ENCODE measurements at regions not wholly inside any gene's neighbourhood (a gene's known extent, or its start where the extent isn't known, plus 50 kb on each side); places are given as distances from the start of the nearest gene placed in this dataset.

DNA sequence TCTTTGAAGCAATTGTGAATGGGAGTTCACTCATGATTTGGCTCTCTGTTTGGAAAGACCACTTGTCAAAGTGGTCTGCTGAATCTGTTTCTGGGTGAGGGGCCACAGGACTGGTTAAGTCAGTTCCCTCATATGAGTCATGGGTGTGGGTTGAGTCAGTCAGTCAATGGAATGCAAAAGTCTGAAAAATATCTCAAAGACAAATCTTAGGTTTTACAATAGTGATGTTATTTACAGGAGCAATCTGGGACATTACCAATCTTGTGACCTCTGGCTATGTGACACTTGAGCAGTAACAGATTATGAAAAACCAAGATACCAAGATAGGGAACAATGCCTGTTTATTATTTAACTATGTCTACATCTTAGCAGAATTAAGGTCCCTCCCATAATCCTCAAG, 311.6 kb downstream of the AASDHPPT start:
- Histone ChIP-seq H4K5ac (ENCODE audit: insufficient read length, low read depth, low read length) (no peak overlapping the region), H4K20me1 (ENCODE audit: control insufficient read depth, insufficient read depth, insufficient read length) (no peaks in the 10 kb centered on the region), H2BK5ac (ENCODE audit: insufficient read length, low read length) (no peak overlapping the region), H3K79me2 (ENCODE audit: insufficient read depth, low read length) (no peaks in the 10 kb centered on the region), H2BK12ac (ENCODE audit: insufficient read length, low read depth, low read length) (no peak overlapping the region), H3K4me2 (ENCODE audit: insufficient read depth, insufficient read length, low read length) (no peak overlapping the region), H3K23ac (ENCODE audit: insufficient read length, low read depth, low read length) (no peak overlapping the region), H3K27me3 (ENCODE audit: insufficient read depth, low read length) (no peaks in the 10 kb centered on the region), H3K27ac (ENCODE audit: insufficient read length, low read depth, low read length) (no peak overlapping the region), H2BK15ac (ENCODE audit: low read depth, low read length) (no peak overlapping the region), H4K8ac (replicated peaks; ENCODE audit: insufficient read length, low read depth, low read length) (no peak overlapping the region), H3K4ac (ENCODE audit: low read depth, low read length) (no peak overlapping the region), H3K18ac (ENCODE audit: insufficient read length, low read depth, low read length) (no peak overlapping the region), H3K56ac (ENCODE audit: insufficient read length, low read depth, low read length) (no peak overlapping the region), H2BK20ac (ENCODE audit: low read depth, low read length, poor library complexity, severe bottlenecking) (no peak overlapping the region), H3K14ac (ENCODE audit: insufficient read depth, low read length) (no peak overlapping the region), H4K91ac (ENCODE audit: insufficient read length, low read depth, low read length) (no peak overlapping the region), H2AK5ac (ENCODE audit: insufficient read length, low read length) (no peak overlapping the region), H3K9me3 (ENCODE audit: control insufficient read depth, low read depth, low read length) (no peaks in the 10 kb centered on the region), H3K4me1 (ENCODE audit: insufficient read depth, low read length) (peaks cover 5% of the 10 kb centered on the region; the same call in 1 of the 2 replicates), H2AFZ (ENCODE audit: low read length) (no peak overlapping the region), H3T11ph (ENCODE audit: low read length) (no peak overlapping the region), H3K23me2 (ENCODE audit: insufficient read length, low read depth, low read length, poor library complexity, severe bottlenecking) (no peaks in the 10 kb centered on the region), H3K79me1 (ENCODE audit: insufficient read depth, low read depth, low read length, poor library complexity, severe bottlenecking) (no peaks in the 10 kb centered on the region), H2BK120ac (ENCODE audit: low read depth, low read length, poor library complexity, severe bottlenecking) (no peak overlapping the region), H3K9ac (ENCODE audit: extremely low read depth, insufficient read length, low read length) (no peak overlapping the region)
- H3K27me3 Mint-ChIP-seq (ENCODE audit: low read depth) = no peaks in the 10 kb centered on the region; the same call in 1 of the 2 replicates
- H3K4me1 Mint-ChIP-seq = peaks cover 29 to 38% of the 10 kb centered on the region in 2 experiments
- peaks cover 0 to 18% (median 10%) of the 10 kb centered on the region in 3 experiments; a peak in 5 of 7 replicates for H3K36me3 Mint-ChIP-seq (ENCODE audit: insufficient read depth in 1 of 3, low read depth in 3 of 3)
- no peak overlapping the region for H3K27ac Mint-ChIP-seq
- peaks cover 6 to 15% of the 10 kb centered on the region in 2 experiments for H3K9me3 Mint-ChIP-seq
- no peak for DNase-seq
- TF ChIP-seq, protein P1, sequence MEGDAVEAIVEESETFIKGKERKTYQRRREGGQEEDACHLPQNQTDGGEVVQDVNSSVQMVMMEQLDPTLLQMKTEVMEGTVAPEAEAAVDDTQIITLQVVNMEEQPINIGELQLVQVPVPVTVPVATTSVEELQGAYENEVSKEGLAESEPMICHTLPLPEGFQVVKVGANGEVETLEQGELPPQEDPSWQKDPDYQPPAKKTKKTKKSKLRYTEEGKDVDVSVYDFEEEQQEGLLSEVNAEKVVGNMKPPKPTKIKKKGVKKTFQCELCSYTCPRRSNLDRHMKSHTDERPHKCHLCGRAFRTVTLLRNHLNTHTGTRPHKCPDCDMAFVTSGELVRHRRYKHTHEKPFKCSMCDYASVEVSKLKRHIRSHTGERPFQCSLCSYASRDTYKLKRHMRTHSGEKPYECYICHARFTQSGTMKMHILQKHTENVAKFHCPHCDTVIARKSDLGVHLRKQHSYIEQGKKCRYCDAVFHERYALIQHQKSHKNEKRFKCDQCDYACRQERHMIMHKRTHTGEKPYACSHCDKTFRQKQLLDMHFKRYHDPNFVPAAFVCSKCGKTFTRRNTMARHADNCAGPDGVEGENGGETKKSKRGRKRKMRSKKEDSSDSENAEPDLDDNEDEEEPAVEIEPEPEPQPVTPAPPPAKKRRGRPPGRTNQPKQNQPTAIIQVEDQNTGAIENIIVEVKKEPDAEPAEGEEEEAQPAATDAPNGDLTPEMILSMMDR (conservative IDR thresholded peaks at IDR 0.05) = no peak
- no peak overlapping the region for H3K4me3 Mint-ChIP-seq

All from H9 (cell line).